IPS-20b (cell line): ENCODE measurements at regions not wholly inside any gene's neighbourhood (a gene's known extent, or its start where the extent isn't known, plus 50 kb on each side); places are given as distances from the start of the nearest gene placed in this dataset.
"Not testable (repeated sequence)": the region's sequence is repeated elsewhere in the genome, so short reads cannot be mapped to it uniquely, and the experiment has no call there.

Experiments used
- H3K27ac ChIP-seq: one replicate; pipeline ENCODE4 v1.5.1; 2013; ENCODE audit warnings: low read length
- H3K27me3 ChIP-seq: 2 replicates; pipeline ENCODE4 v1.6.1; 2013; ENCODE audit warnings: mild to moderate bottlenecking, low read length, inconsistent platforms; ENCODE audit not compliant: insufficient read depth
- H3K36me3 ChIP-seq: 2 replicates; pipeline ENCODE4 v1.6.1; 2013; ENCODE audit warnings: low read depth, mild to moderate bottlenecking, inconsistent platforms, low read length, moderate library complexity; ENCODE audit not compliant: insufficient read depth
- H3K4me1 ChIP-seq: 2 replicates; pipeline ENCODE4 v1.6.1; 2013; ENCODE audit warnings: mild to moderate bottlenecking, control low read depth, inconsistent platforms, low read length, moderate library complexity; ENCODE audit not compliant: insufficient read depth
- H3K4me3 ChIP-seq: 2 replicates; pipeline ENCODE4 v1.5.1; 2013; ENCODE audit warnings: mild to moderate bottlenecking, low read length, inconsistent platforms
- H3K9ac ChIP-seq: 2 replicates; pipeline ENCODE4 v1.6.1; 2013; ENCODE audit warnings: low read depth, mild to moderate bottlenecking, inconsistent platforms, low read length, moderate library complexity
- H3K9me3 ChIP-seq: 2 replicates; pipeline ENCODE4 v1.6.1; 2013; ENCODE audit warnings: mild to moderate bottlenecking, low read depth, low read length, inconsistent platforms; ENCODE audit not compliant: insufficient read depth

DNA sequence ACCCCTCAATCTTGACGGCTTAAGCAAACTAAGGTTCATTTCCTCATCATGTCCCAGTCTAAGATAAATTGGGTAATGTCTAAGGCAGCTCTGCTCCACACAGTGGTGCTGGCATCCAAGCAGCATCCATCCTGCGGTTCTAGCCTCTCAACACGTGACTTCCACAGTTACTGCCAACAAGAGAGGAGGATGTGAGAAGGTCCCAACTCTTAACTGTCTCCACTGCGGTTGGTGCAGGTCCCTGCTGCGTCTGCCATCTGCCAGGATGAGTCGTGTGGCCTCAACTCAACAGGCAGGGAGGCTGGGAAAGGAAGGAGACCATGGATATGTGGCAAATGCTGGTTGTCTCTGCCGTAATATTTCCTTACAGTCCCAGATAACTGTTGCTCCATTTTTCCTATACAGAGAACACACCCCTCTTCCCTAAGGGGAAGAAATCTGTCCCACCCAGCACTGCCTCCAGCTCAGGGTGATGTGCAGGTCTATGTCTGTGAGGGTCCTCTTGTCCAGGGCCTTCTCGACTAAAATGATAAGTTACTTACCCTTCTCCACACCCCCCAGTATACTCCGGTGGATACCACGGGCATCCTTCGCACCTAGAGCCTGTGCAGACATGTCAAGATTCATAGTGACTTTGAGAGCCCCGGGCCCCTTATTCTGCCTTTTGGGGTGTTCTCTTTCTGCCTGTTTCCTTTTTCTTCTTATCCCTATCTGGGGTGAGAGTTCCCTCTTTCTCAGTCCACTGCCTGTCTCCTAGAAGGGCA is 64.7 kb downstream of the KCNJ18 start:
- H3K4me3 ChIP-seq, result no peak overlapping the region
- no peaks in the 10 kb centered on the region for H3K27me3 ChIP-seq
- H3K36me3 ChIP-seq, result no peaks in the 10 kb centered on the region
- H3K4me1 ChIP-seq, result no peaks in the 10 kb centered on the region
- H3K27ac ChIP-seq, result no peak overlapping the region
- no peak overlapping the region for H3K9ac ChIP-seq
- H3K9me3 ChIP-seq, result no peaks in the 10 kb centered on the region

DNA sequence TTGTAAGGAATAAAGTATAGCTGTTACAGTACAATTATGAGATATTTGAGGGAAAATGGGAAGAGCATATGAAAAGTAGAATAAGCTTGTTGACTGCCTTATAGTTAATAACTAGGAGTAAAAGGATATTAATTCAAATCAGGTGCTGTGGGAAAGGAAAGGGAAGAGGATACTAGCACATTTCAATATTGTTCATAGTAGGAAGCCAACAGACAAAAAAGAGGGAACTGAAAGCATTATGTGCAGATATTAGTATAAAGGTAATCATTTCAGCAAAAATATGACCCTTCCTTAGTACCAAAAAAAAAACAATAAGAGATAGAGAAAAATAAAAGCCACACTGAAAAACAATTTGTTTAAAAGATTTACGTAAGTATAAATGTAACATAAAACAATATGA is 67.3 kb downstream of the KCNJ18 start:
- not testable (repeated sequence) for H3K9me3 ChIP-seq, H3K4me3 ChIP-seq, H3K27me3 ChIP-seq

DNA sequence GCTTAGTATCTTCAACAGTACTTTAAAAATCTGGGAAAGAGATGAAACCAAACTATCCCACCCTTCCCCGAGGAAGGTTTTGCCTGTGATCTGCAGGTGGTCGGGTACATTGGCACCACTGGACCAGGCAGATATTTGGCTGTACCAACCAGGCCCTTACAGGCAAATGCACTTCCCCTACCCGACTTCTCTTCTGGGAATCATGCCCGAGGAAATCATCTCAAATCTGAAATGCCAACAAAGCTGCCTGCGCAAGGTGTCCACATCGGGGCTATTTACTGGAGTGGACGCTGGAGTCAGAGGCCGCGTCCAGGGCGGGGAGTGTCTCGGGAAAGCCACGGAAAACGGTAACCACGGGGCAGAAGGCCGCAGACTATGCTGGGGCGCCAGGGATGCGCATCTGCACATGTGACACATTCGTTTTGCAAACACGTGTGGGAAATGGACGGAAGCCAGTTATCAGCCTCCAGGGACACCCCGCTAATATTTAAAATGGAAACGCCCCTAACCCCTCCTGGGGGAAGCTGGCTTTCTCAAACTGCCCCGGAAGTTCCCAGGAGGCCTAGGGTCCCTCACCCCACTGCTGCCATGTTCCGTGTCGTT is 71.5 kb downstream of the KCNJ18 start:
- H3K36me3 ChIP-seq, H3K27me3 ChIP-seq, H3K4me1 ChIP-seq, H3K27ac ChIP-seq, H3K4me3 ChIP-seq, H3K9ac ChIP-seq, H3K9me3 ChIP-seq: not testable (repeated sequence)

More for the DNA sequence above, 67.3 kb downstream of the KCNJ18 start:
- H3K36me3 ChIP-seq, H3K4me1 ChIP-seq, H3K27ac ChIP-seq, H3K9ac ChIP-seq: not testable (repeated sequence)

DNA sequence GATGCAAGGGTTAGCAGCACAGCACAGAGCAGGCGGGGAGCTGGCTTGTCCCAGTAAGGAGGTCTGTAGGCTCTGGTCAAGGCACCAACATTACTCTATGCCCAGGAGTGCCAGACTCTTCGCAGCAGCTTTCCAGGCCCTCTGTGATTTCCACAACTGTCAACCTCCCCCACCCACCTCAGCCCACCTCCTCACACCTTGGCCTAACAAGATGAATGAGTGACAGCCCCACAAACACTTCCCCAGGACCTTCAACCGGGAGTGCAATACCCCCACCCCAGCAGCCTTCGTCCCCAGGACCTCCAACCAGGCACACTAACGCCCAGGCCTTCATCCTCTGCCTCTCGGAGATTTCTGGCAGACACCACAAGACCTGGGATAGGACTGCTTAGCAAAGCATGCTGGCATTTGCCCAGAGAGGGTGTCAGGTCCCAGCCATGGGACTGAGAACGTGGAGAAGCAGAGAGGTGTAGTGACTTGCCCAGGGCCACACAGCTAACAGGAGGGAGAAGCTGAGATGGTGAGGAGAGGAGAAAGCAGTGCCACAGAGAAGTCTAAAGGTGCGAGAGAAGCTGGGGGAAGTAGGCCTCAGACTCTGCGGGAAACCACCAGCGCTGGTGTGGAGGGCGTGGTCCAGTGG is 73.4 kb downstream of the KCNJ18 start:
- not testable (repeated sequence) for H3K27ac ChIP-seq

DNA sequence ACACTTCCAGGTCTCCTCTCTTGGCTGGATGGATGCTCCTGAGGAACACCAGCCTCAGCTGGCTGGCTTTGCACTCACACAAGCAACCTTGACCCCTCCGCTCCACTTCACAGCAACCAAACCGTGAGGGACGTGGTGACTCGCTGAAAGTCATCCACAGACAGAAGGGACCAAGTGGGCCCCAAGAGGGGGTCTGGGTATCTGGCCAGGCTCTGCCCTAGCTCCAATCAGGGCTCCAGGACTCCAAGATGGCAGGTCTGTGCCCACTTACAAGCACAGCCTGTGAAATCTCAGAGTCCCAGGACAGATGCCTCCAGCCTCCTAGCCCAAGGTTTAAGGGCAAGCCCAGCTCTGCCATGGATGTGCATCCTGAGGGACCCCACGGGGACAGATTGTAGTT is 74.2 kb downstream of the KCNJ18 start:
- H3K9ac ChIP-seq, H3K27me3 ChIP-seq, H3K36me3 ChIP-seq, H3K9me3 ChIP-seq, H3K4me1 ChIP-seq, H3K27ac ChIP-seq, H3K4me3 ChIP-seq: not testable (repeated sequence)

More for the DNA sequence above, 73.4 kb downstream of the KCNJ18 start:
- H3K4me3 ChIP-seq, H3K4me1 ChIP-seq, H3K9me3 ChIP-seq, H3K36me3 ChIP-seq, H3K27me3 ChIP-seq, H3K9ac ChIP-seq: not testable (repeated sequence)

DNA sequence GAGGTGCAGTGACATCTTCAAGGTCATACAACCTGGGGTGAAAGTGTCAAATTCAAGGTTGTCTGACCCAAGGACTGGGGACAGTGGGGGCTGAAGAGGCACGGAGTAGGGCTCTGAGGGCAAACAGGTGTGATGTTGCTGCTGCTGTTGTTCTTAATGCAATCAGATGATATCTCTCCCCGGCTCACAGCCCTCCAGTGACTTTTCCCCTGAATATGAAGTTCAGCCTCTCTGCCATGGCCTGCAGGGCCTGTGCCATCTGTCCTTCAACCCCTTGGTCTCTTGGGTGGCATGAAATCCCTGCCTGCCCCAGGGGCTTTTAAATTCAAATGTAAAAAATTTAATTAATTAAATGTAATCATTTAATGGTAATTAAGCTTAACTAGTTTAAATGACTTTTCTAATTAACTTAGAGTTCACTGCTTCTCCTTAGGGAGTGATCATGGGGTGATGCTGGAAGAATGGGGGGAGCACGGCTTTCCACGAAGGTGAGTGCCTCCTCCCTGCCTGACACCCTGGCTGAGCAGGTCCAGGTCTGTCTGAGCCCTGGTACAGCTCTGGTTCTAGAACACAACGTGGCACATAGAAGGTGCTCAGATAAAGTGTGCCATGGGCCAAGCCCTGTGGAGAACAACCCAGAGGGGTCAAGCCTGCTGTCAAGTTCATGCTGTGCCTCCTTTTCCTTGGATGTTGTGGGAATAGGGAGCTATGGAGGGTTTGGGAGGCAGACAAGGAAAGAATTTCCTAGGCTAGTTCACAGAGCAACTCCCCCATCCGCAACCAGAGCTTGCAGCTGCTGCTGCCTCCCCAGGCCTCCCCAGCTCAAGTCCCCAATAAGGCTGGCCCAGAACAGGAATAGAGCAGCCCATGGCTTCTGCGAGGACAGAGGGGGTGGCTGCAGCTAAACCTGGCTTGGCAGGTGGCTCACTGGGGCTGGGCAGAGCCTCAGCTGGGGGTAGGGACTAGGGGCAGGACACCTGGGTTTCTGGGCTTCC is 75.1 kb downstream of the KCNJ18 start:
- not testable (repeated sequence) for H3K36me3 ChIP-seq, H3K4me3 ChIP-seq, H3K27me3 ChIP-seq, H3K9ac ChIP-seq, H3K27ac ChIP-seq, H3K4me1 ChIP-seq, H3K9me3 ChIP-seq

DNA sequence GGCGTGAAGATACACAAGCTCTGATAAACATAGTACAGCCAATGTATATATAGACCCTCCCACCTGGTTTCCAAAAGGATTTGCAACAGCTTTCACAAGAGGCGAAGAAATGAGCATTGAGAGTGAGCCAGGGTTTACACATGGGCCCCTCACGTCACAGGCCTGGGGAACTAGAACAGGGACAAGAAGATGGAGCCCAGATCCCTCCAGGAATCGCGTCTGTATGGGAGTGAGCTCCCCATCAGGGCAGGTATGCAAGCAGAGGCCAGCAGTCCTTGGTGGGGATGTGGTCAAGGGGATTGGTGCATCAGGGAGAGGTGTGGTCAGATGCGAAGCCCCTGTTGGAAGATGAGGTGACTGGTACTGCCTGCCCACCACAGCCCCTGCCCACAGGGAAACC is 75.9 kb downstream of the KCNJ18 start:
- H3K36me3 ChIP-seq, H3K9ac ChIP-seq, H3K27me3 ChIP-seq, H3K27ac ChIP-seq, H3K9me3 ChIP-seq, H3K4me1 ChIP-seq, H3K4me3 ChIP-seq: not testable (repeated sequence)

DNA sequence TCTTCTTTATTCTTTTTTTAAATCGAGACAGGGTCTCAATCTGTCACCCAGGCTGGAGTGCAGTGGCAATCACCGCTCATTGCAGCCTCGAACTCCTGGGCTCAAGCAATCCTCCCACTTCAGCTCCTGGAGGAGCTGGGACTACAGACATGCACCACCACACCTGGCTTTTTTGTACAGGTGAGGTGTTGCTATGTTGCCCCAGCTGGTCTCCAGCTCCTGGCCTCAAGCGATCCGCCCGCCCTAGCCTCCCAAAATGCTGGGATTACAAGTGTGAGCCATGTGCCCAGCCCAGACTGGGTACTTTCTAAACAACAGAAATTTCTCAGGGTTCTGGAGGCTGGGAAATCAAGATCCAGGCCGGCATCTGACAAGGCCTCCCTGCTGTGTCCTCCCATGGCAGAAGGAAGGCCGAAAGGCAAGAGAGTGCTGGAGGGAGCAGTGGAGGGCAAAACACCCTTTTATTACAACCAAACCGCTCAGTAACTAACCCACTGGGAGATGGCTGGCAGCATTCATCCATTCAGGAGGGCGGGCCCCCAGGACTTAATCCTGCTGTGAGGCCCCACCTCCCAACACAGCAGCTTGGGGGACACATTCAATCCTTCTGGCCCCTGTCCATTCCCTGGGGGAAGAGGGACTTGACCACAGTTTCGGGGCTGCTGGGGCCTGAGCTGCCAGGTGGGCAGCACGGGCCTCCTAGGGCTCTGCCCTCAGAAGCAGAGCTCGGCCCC is 76.6 kb downstream of the KCNJ18 start:
- not testable (repeated sequence) for H3K36me3 ChIP-seq, H3K4me3 ChIP-seq, H3K27ac ChIP-seq, H3K27me3 ChIP-seq, H3K9ac ChIP-seq, H3K4me1 ChIP-seq, H3K9me3 ChIP-seq

DNA sequence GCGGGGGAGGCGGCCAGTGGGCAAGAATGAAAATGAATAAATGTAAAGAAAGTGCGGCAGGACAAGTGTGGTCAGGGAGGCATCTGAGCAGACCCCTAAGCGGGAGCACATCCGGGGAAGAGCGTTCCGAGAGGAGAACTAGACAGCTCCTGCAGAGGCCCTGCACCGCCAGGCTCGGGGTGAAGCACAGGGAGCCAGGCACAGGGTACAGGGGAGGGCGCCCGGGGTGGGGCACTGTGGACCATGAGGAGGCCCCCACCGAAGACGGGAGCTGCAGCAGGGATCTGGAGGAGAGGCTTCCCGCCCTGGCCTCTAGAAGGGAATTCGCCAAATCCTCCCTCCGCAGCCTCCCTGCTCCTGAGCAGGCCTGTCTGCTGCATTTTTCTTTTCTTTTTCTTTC is 77.5 kb downstream of the KCNJ18 start:
- H3K36me3 ChIP-seq, H3K27me3 ChIP-seq, H3K4me1 ChIP-seq, H3K9ac ChIP-seq, H3K4me3 ChIP-seq, H3K27ac ChIP-seq, H3K9me3 ChIP-seq: not testable (repeated sequence)

DNA sequence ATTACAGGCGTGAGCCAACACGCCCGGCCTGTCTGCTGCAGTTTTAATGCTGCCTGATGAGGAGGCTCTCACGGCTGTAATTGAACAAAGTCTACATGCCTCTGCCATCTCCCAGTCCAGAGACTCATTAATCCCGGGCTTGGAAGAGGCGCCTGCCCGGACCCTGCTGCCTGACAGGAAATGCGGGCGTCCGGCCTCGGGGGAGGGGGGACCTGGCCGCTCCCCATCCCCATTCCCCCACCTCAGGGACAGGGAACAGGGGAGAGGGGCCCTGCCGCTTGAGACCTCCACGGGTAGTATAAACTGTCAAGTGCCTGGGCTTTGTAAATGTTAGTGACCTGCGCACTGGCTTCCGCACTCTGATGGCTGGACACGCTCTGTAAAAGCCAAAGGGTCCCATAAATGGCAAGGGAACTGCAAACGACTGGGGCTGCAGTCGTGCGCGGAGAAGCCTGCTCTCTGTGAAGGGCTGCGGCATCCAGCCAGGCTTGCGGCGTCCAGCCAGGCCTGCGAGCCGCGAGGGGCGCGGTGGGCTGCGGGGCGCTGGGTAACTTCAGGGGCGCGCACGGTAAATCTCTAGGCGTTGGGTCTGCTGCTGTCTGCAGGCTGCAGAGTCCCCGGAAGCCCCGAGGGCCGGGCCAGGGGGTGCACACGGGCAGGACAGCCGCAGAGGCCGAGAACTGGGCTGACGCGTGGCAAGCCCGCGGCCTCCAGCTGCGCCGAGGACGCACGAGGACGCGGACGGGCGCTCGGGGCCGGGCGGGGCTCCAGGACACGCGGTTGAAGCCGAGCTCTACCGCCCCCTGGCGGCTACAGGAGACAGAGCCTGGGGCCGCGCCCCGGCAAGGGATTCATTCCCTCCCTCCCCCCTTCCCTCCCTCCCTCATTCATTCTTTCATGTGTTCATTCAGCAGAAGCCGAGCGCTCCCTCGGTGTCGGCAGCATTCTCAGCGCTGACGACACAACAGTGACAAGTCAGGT is 78.4 kb downstream of the KCNJ18 start:
- H3K36me3 ChIP-seq, H3K9me3 ChIP-seq, H3K27me3 ChIP-seq, H3K4me1 ChIP-seq, H3K27ac ChIP-seq, H3K9ac ChIP-seq: not testable (repeated sequence)
- peak overlapping the region; percentile 50; the same call in 1 of the 2 replicates for H3K4me3 ChIP-seq
